PC-3 (cell line): ENCODE measurements at regions not wholly inside any gene's neighbourhood (a gene's known extent, or its start where the extent isn't known, plus 50 kb on each side); places are given as distances from the start of the nearest gene placed in this dataset.

Source experiments
- ATAC-seq: fragments of 200-7000 bp; cut with Tn5 transposase; 2 replicates; pipeline ENCODE4 v1.9.1; 2020; ENCODE audit warnings: mild to moderate bottlenecking, moderate library complexity
- BruUV-seq: library from RNA; stranded (reverse); fragments of 400-500 nt; replicated peaks from 2 replicates; lab custom pipeline; 2021; lab: Mats Ljungman, UMichigan
- CTCF ChIA-PET: fragments of 300-600 bp; sonication (Branson Sonifier 250); formaldehyde crosslinking; loops from one replicate; lab custom pipeline; 2022; ENCODE audit warnings: antibody characterized with exemption; lab: Charles Lee
- POLR2A ChIA-PET: fragments of 300-600 bp; sonication (Branson Sonifier 250); formaldehyde crosslinking; loops from one replicate; lab custom pipeline; 2022; ENCODE audit warnings: antibody characterized with exemption; ENCODE audit not compliant: unreplicated experiment; lab: Charles Lee
- DNase-seq: peaks from one replicate; pipeline ENCODE4 v3.0.0-alpha.2; 2015
- H2AFZ ChIP-seq: fragments of 300-600 bp; sonication (generic); 2 replicates; pipeline ENCODE4 v1.6.0; 2016; ENCODE audit warnings: antibody characterized with exemption, low read length
- H3F3A ChIP-seq: fragments of 300-600 bp; sonication (generic); one replicate; pipeline ENCODE4 v1.6.0; 2017; ENCODE audit warnings: antibody characterized with exemption, low read length, control low read depth, mild to moderate bottlenecking; ENCODE audit not compliant: unreplicated experiment
- H3K27ac ChIP-seq: fragments of 300-600 bp; sonication (generic); 2 replicates; pipeline ENCODE4 v1.5.1; 2016; ENCODE audit warnings: mild to moderate bottlenecking, low read length
- H3K27me3 ChIP-seq: fragments of 300-600 bp; sonication (generic); 2 replicates; pipeline ENCODE4 v1.6.1; 2016; ENCODE audit warnings: low read length, mixed read lengths
- H3K36me3 ChIP-seq: fragments of 300-600 bp; sonication (generic); 2 replicates; pipeline ENCODE4 v1.6.1; 2016; ENCODE audit warnings: low read depth, mixed run types, low read length, mixed read lengths
- H3K4me1 ChIP-seq: fragments of 300-600 bp; sonication (generic); 2 replicates; pipeline ENCODE4 v1.5.1; 2016; ENCODE audit warnings: low read length; ENCODE audit not compliant: insufficient read depth
- H3K4me2 ChIP-seq: fragments of 300-600 bp; sonication (generic); 2 replicates; pipeline ENCODE4 v1.6.0; 2016; ENCODE audit warnings: low read length
- H3K4me3 ChIP-seq: fragments of 300-600 bp; sonication (generic); 2 replicates; pipeline ENCODE4 v1.5.1; 2016; ENCODE audit warnings: mild to moderate bottlenecking, low read length, mixed read lengths
- H3K79me2 ChIP-seq: fragments of 300-600 bp; sonication (generic); 2 replicates; pipeline ENCODE4 v1.6.1; 2017; ENCODE audit warnings: low read length, mixed read lengths
- H3K9ac ChIP-seq: fragments of 300-600 bp; sonication (generic); 2 replicates; pipeline ENCODE4 v1.6.0; 2016; ENCODE audit warnings: mild to moderate bottlenecking, low read length
- H3K9me2 ChIP-seq: fragments of 300-600 bp; sonication (generic); replicated peaks from 2 replicates; pipeline ENCODE4 v1.6.1; 2016; ENCODE audit warnings: mixed run types, low read length, mixed read lengths
- H3K9me3 ChIP-seq: fragments of 300-600 bp; sonication (generic); 2 replicates; pipeline ENCODE4 v1.6.1; 2016; ENCODE audit warnings: low read length, mixed read lengths
- H4K20me1 ChIP-seq: fragments of 300-600 bp; sonication (generic); 2 replicates; pipeline ENCODE4 v1.6.1; 2016; ENCODE audit warnings: low read length, mixed read lengths
- CTCF ChIP-seq: fragments of 300-600 bp; sonication (generic); conservative IDR thresholded peaks from 2 replicates; pipeline ENCODE4 v1.5.1; 2017; ENCODE audit warnings: antibody characterized with exemption, low read depth, mild to moderate bottlenecking, low read length
- EZH2 ChIP-seq: fragments of 300-600 bp; sonication (generic); IDR thresholded peaks from one replicate; pipeline ENCODE4 v1.6.1; 2017; ENCODE audit warnings: antibody characterized with exemption, mild to moderate bottlenecking, low read length; ENCODE audit not compliant: unreplicated experiment
- EZH2phosphoT487 ChIP-seq: fragments of 300-600 bp; sonication (generic); IDR thresholded peaks from 2 replicates; pipeline ENCODE4 v1.6.1; 2018; ENCODE audit warnings: mild to moderate bottlenecking, antibody characterized with exemption, low read length, borderline replicate concordance
- intact Hi-C: fragments of 100-400 bp; cut with micrococcal nuclease; formaldehyde crosslinking; loops from 2 replicates; pipeline ENCODE4 v1.9.0; 2023

- Histone ChIP-seq H3K9ac (no peak overlapping the region), H3K9me2 (no peaks in the 10 kb centered on the region), H3K27me3 (no peaks in the 10 kb centered on the region), H3K9me3 (no peaks in the 10 kb centered on the region), H3K36me3 (no peaks in the 10 kb centered on the region), H3K4me3 (no peak overlapping the region), H2AFZ (no peak overlapping the region), H3F3A (no peaks in the 10 kb centered on the region), H3K27ac (no peak overlapping the region), H3K79me2 (no peaks in the 10 kb centered on the region), H3K4me1 (no peaks in the 10 kb centered on the region), H3K4me2 (no peak overlapping the region), H4K20me1 (no peaks in the 10 kb centered on the region)
- DNase-seq (no peak), ATAC-seq (no peak)
- TF ChIP-seq EZH2 (no peak), CTCF (no peak), EZH2phosphoT487 (no peak)
- ChIA-PET POLR2A (no interaction called here), CTCF (no interaction called here)
- intact Hi-C loops: no loop called here
- BruUV-seq: no TSS peak
Observed at GRCh38 chr21:29486306-29486807, 187.6 kb downstream of the BACH1 start.
